Fibroblast of mammary gland (primary cell): ENCODE measurements at regions not wholly inside any gene's neighbourhood (a gene's known extent, or its start where the extent isn't known, plus 50 kb on each side); places are given as distances from the start of the nearest gene placed in this dataset.

ENCODE experiments used
- DNase-seq: peaks from one replicate; pipeline ENCODE4 v3.0.0-alpha.2; 2010; ENCODE audit warnings: low read depth
- H3K4me3 ChIP-seq: 2 replicates; pipeline ENCODE4 v1.5.1; 2011; ENCODE audit warnings: low read depth, mild to moderate bottlenecking, low read length, moderate library complexity; ENCODE audit not compliant: control insufficient read depth
- TF ChIP-seq, protein P1 (sequence below): conservative IDR thresholded peaks from 2 replicates; pipeline ENCODE4 v1.5.1; 2011; ENCODE audit warnings: low read depth, low read length, inconsistent platforms; ENCODE audit not compliant: control insufficient read depth, insufficient read depth

DNA sequence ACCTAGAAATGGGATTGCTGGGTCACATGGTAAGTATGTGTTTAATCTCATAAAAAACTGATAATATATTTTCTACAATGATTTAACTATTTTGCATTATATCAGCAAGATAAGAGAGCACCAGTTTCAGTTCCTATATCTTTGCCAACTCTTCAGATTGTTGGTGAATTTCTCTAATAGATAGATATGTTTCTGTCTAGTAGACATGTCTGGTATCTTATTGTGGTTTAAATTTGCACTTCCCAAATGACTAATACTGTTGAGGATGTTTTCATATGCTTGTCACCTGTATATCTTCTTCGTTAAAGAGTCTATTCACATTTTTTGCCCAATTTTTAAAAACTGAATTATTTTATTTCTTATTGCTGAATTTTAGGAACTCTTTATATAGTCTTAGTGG, 113.8 kb upstream of the UXS1 start:
- TF ChIP-seq, protein P1, sequence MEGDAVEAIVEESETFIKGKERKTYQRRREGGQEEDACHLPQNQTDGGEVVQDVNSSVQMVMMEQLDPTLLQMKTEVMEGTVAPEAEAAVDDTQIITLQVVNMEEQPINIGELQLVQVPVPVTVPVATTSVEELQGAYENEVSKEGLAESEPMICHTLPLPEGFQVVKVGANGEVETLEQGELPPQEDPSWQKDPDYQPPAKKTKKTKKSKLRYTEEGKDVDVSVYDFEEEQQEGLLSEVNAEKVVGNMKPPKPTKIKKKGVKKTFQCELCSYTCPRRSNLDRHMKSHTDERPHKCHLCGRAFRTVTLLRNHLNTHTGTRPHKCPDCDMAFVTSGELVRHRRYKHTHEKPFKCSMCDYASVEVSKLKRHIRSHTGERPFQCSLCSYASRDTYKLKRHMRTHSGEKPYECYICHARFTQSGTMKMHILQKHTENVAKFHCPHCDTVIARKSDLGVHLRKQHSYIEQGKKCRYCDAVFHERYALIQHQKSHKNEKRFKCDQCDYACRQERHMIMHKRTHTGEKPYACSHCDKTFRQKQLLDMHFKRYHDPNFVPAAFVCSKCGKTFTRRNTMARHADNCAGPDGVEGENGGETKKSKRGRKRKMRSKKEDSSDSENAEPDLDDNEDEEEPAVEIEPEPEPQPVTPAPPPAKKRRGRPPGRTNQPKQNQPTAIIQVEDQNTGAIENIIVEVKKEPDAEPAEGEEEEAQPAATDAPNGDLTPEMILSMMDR: no peak
- H3K4me3 ChIP-seq: no peak overlapping the region
- DNase-seq: no peak

DNA sequence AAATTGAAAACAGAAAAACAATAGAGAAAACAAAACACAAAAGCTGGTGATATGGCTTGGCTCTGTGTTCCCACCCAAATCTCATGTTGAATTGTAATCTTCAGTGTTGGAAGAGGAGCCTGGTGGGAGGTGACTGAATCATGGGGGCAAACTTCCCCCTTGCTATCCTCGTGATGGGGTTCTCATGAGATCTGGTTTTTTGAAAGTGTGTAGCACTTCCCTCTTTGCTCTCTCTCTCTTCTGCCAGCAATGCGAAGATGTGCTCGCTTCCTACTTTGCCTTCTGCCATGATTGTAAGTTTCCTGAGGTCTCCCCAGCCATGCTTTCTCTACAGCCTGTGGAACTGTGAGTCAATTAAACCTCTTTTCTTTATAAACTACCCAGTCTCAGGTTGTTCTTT, 112.3 kb upstream of the UXS1 start:
- DNase-seq: no peak
- TF ChIP-seq, protein P1: no peak
- H3K4me3 ChIP-seq: no peak overlapping the region

DNA sequence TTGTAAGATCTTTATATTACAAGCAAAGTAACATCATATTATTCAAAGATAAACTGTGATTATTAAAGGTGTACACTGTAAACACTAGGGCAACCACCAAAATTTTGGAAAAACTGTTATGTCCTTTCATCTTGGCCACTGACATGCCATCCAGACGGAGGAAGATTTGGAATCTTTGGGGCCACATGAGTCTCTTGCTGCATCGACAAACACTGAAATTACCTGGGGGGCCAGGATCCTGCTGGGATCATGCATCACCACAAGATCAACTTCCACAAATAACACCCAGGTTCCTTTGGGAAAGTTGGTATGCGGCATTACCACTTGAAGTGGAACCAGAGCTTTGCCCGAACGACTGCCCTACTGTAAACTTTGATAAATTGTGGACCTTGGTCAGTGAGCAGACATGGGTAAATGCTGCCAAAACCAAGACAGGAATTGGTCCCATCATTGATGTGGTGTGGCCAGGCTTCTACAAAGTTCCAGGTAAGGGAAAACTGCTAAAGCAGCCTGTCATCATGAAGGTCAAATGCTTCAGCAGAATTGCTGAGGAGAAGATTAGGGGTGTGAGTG, 110.6 kb upstream of the UXS1 start:
- no peak for DNase-seq
- TF ChIP-seq, protein P1: no peak
- H3K4me3 ChIP-seq: no peak overlapping the region

DNA sequence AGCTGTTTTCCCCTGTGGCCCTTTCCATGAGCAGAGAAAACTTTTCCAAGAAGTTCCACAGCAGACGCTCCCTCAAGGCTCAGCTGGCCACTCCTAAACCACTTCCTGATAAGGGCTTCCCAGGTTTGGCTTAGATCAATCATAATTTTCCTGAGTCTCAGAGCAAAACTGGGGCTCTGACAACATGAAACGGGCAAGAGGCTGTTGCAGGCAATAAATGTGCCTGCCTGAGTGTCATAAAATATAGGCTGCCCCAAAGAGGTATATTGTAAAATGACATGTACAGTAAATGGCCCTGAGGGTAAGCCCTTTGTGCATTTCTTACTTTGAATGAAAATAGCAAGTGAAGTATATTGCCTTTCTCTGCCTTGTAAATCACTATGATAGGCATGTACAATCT, 105.6 kb upstream of the UXS1 start:
- no peak for DNase-seq
- H3K4me3 ChIP-seq: no peak overlapping the region
- TF ChIP-seq, protein P1: no peak

DNA sequence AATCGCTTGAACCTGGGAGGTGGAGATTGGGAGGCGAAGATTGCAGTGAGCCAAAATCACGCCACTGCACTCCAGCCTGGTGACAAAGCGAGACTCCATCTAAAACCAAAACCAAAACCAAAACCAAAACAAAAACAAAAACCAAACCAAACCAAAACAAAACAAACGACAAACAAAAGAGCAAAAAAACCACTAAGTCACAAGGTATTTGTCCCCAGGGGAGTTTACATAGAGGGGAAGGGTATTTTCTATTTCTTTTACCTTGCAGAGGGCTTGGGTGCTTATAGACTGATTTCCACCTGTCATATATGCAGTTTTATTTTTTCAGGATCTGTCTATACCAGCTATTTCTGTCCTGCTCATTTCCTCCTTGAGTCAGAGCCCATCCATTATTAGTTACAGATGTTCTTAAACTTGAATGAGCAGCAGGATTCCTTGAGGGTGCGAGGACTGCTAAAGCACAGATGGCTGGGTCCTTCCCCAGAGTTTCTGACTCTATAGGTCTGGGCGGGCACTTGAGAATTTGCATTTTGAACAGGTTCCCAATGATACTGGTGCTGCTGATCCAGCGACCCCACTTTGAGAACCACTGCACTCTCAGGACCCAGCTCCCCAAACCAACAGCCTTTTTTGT, 102.2 kb upstream of the UXS1 start:
- peak; percentile 25 for DNase-seq
- TF ChIP-seq, protein P1: no peak
- H3K4me3 ChIP-seq: no peak overlapping the region

DNA sequence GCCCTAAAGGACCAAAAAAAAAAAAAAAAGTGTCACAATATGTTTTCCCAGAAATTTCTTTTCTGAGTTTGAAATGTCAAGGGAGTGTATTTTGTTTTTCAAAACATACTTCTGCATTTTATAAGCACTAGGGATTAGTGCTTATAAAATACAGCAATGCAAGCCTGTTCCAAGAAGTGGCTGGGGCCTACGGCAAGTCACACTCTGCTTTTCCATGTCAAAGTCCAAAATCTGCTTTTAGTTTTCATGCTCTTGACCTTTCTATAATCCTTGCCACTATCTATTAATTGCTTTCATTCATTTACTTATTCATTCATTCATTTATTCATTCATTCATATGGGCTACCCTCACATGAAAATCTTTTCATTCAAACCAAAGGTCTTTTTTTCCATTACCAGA, 100.1 kb upstream of the UXS1 start:
- TF ChIP-seq, protein P1: no peak
- no peak for DNase-seq
- no peak overlapping the region for H3K4me3 ChIP-seq
